HG02852 (cell line): ENCODE measurements at regions not wholly inside any gene's neighbourhood (a gene's known extent, or its start where the extent isn't known, plus 50 kb on each side); places are given as distances from the start of the nearest gene placed in this dataset.
"Not testable (repeated sequence)": the region's sequence is repeated elsewhere in the genome, so short reads cannot be mapped to it uniquely, and the experiment has no call there.

ENCODE experiments used
- ATAC-seq: cut with Tn5 transposase; IDR thresholded peaks from one replicate; pipeline ENCODE4 v1.9.1; 2021; ENCODE audit warnings: mild to moderate bottlenecking, moderate library complexity; ENCODE audit not compliant: unreplicated experiment

- ATAC-seq: no peak
Measured at GRCh38 chr5:53263151-53263550, 153.6 kb upstream of the MOCS2 start.

GRCh38 chr5:53265043-53265442, 155.5 kb upstream of the MOCS2 start:
- no peak for ATAC-seq

- not testable (repeated sequence) for ATAC-seq
Measured at GRCh38 chr5:53268241-53268640, 158.7 kb upstream of the MOCS2 start.

GRCh38 chr5:53275666-53276065, 166.1 kb upstream of the MOCS2 start:
- ATAC-seq: no peak

GRCh38 chr5:53276825-53277224, 167.3 kb upstream of the MOCS2 start:
- no peak for ATAC-seq

- no peak for ATAC-seq
Measured at GRCh38 chr5:53277491-53277890, 167.9 kb upstream of the MOCS2 start.

- ATAC-seq: no peak
Measured at GRCh38 chr5:53287573-53287972, 178.0 kb upstream of the MOCS2 start.

GRCh38 chr5:53288511-53288910, 179.0 kb upstream of the MOCS2 start:
- ATAC-seq: no peak

- no peak for ATAC-seq
Measured at GRCh38 chr5:53291047-53291446, 181.5 kb upstream of the MOCS2 start.

- no peak for ATAC-seq
Measured at GRCh38 chr5:53291528-53291927, 182.0 kb upstream of the MOCS2 start.

GRCh38 chr5:53298841-53299240, 181.6 kb upstream of the FST start:
- no peak for ATAC-seq

GRCh38 chr5:53302529-53302928, 177.9 kb upstream of the FST start:
- ATAC-seq: no peak

GRCh38 chr5:53303105-53303504, 177.3 kb upstream of the FST start:
- no peak for ATAC-seq

- ATAC-seq: not testable (repeated sequence)
Measured at GRCh38 chr5:53305316-53305715, 175.1 kb upstream of the FST start.

- ATAC-seq: no peak
Measured at GRCh38 chr5:53309653-53310052, 170.8 kb upstream of the FST start.

- no peak for ATAC-seq
Measured at GRCh38 chr5:53311681-53312080, 168.7 kb upstream of the FST start.

- ATAC-seq: no peak
Measured at GRCh38 chr5:53313145-53313544, 167.3 kb upstream of the FST start.

GRCh38 chr5:53318303-53318702, 162.1 kb upstream of the FST start:
- no peak for ATAC-seq

GRCh38 chr5:53319315-53319714, 161.1 kb upstream of the FST start:
- no peak for ATAC-seq

- no peak for ATAC-seq
Measured at GRCh38 chr5:53321073-53321472, 159.4 kb upstream of the FST start.

- ATAC-seq: no peak
Measured at GRCh38 chr5:53321721-53322120, 158.7 kb upstream of the FST start.

GRCh38 chr5:53322257-53322656, 158.2 kb upstream of the FST start:
- no peak for ATAC-seq

- ATAC-seq: no peak
Measured at GRCh38 chr5:53323511-53323910, 156.9 kb upstream of the FST start.
